Fibroblast of the aortic adventitia (primary cell): ENCODE measurements at regions not wholly inside any gene's neighbourhood (a gene's known extent, or its start where the extent isn't known, plus 50 kb on each side); places are given as distances from the start of the nearest gene placed in this dataset.
A peak's percentile ranks its signal among the peaks of the same experiment; 100 is the strongest.

ENCODE experiments used
- DNase-seq: peaks from one replicate; pipeline ENCODE4 v3.0.0-alpha.2; 2010; ENCODE audit warnings: low read depth
- H3K4me3 ChIP-seq: 2 replicates; pipeline ENCODE4 v1.5.1; 2011; ENCODE audit warnings: low read depth, mild to moderate bottlenecking, control low read depth, low read length, moderate library complexity
- CTCF ChIP-seq: IDR thresholded peaks from 2 replicates; pipeline ENCODE4 v1.5.1; 2011; ENCODE audit warnings: mild to moderate bottlenecking, low read length, control low read depth, inconsistent platforms; ENCODE audit not compliant: insufficient read depth

DNA sequence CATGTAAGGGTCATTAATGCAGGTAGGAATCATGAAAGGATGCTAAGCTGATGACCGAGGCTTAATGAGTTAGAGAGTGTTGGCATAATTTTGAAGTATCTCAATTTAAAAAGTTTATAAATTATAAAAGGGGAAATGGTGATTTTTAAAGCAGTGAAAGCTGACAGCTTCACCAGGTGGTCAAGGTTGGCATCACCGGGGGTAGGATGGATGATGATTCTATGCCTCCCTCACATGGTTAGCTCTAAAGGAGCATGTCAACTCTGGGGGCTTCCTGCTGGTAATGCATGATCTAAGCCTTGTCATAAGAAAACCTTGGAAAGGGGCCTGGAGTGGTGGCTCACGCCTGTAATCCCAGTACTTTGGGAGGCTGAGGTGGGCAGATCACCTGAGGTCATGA is 89.2 kb upstream of the MARCKS start:
- no peak for DNase-seq
- TF ChIP-seq CTCF = no peak
- H3K4me3 ChIP-seq = no peak overlapping the region

DNA sequence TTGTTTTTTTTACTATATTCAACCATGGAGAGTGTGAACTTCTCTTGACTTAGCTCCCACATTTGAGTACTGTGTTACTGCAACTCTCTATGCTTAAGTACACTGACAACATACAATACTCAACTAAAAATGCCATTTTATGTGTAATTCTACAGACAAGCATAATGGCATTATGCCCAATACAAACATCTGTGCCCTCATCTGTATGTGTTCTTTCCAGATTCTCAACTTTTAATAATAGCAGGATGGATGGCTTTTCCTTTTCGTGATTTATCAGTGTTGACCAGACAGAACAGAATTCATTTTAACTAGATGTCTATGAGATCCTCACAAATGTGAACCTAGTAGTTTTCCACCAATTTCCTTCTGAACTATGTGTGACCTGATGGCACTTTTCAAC is 84.2 kb upstream of the MARCKS start:
- H3K4me3 ChIP-seq = no peak overlapping the region
- no peak for DNase-seq
- no peak for TF ChIP-seq CTCF

GRCh38 chr6:113774127-113774825 is 82.9 kb upstream of the MARCKS start:
- no peak for TF ChIP-seq CTCF
- H3K4me3 ChIP-seq = no peak overlapping the region
- DNase-seq = peak; percentile 78

- no peak for TF ChIP-seq CTCF
- DNase-seq = no peak
- H3K4me3 ChIP-seq = no peak overlapping the region
Measured at GRCh38 chr6:113776998-113777397, 80.1 kb upstream of the MARCKS start.

GRCh38 chr6:113777601-113778000 is 79.5 kb upstream of the MARCKS start:
- no peak for TF ChIP-seq CTCF
- DNase-seq = no peak
- no peak overlapping the region for H3K4me3 ChIP-seq

DNA sequence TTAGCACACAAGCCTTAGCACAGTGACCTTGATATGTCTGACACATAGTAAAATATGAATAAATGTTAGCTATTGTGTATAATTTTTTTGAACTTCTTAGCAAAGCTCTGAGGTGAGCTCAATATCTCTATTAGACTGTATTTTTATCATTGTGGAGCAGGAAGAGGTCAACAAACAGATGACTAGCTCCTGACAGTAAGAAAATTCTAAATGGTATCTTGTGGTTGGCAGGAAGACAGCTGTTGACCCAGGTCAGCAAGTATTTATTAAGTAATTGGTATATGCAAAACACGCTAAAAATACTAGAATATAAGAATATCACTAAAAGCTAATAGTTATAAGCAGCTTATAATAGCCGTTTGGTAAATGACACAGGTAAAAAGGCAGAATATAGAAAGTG is 77.5 kb upstream of the MARCKS start:
- TF ChIP-seq CTCF = no peak
- H3K4me3 ChIP-seq = no peak overlapping the region
- no peak for DNase-seq

DNA sequence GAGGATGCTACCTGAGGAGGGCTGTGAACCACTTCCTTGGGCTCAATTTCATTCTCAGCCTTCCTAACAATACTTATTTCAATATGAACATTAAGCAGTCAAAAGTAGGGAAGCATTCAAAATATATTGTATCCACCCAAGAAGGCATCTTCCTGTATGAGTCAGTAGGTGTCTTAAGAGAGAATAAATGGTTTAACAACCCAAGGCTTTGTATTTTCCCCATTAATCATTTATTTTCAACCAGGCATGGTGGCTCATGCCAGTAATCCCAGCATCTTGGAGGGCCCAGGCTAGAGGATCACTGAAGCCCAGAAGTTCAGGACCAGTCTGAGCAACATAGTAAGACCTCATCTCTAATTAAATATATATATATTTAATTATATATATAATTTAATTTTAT is 74.5 kb upstream of the MARCKS start:
- H3K4me3 ChIP-seq = no peak overlapping the region
- TF ChIP-seq CTCF = no peak
- no peak for DNase-seq
